ENCODE measurements at regions not wholly inside any gene's neighbourhood (a gene's known extent, or its start where the extent isn't known, plus 50 kb on each side); places are given as distances from the start of the nearest gene placed in this dataset.

DNA sequence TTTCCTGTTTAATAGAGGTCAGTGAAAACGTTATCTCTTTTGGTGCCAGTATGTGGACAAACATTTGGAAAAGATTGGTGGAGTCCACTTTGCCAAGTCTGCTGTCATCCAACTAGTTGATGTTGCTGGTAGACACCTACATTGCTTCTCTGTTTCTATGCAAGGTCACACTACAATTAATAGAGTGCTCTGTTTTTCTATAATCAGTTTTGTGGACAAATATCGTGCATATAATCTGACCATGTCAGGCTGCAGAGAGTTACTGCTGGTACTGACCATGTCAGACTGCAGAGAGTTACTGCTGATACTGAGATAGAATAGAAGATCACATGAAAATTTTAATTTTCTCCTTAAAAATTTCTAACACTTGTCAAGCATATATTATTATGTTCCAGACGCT is 603.3 kb downstream of the TSN start:
- TF ChIP-seq SIN3A (IDR thresholded peaks at IDR 0.05; ENCODE audit: borderline replicate concordance, insufficient read depth, low read length) (no peak), FOXP2 (optimal IDR thresholded peaks at IDR 0.05; ENCODE audit: borderline replicate concordance, extremely low read depth, extremely low read length, insufficient read depth) (no peak), TAF1 (IDR thresholded peaks at IDR 0.05; ENCODE audit: borderline replicate concordance, insufficient read depth, low read length) (no peak), POLR2AphosphoS5 (IDR thresholded peaks at IDR 0.05; ENCODE audit: low read depth, low read length) (no peak)
- TF ChIP-seq, protein P1, sequence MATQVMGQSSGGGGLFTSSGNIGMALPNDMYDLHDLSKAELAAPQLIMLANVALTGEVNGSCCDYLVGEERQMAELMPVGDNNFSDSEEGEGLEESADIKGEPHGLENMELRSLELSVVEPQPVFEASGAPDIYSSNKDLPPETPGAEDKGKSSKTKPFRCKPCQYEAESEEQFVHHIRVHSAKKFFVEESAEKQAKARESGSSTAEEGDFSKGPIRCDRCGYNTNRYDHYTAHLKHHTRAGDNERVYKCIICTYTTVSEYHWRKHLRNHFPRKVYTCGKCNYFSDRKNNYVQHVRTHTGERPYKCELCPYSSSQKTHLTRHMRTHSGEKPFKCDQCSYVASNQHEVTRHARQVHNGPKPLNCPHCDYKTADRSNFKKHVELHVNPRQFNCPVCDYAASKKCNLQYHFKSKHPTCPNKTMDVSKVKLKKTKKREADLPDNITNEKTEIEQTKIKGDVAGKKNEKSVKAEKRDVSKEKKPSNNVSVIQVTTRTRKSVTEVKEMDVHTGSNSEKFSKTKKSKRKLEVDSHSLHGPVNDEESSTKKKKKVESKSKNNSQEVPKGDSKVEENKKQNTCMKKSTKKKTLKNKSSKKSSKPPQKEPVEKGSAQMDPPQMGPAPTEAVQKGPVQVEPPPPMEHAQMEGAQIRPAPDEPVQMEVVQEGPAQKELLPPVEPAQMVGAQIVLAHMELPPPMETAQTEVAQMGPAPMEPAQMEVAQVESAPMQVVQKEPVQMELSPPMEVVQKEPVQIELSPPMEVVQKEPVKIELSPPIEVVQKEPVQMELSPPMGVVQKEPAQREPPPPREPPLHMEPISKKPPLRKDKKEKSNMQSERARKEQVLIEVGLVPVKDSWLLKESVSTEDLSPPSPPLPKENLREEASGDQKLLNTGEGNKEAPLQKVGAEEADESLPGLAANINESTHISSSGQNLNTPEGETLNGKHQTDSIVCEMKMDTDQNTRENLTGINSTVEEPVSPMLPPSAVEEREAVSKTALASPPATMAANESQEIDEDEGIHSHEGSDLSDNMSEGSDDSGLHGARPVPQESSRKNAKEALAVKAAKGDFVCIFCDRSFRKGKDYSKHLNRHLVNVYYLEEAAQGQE (IDR thresholded peaks at IDR 0.05; ENCODE audit: insufficient read depth in 1 of 2, low read depth in 2 of 2, low read length in 2 of 2) = no peak

DNA sequence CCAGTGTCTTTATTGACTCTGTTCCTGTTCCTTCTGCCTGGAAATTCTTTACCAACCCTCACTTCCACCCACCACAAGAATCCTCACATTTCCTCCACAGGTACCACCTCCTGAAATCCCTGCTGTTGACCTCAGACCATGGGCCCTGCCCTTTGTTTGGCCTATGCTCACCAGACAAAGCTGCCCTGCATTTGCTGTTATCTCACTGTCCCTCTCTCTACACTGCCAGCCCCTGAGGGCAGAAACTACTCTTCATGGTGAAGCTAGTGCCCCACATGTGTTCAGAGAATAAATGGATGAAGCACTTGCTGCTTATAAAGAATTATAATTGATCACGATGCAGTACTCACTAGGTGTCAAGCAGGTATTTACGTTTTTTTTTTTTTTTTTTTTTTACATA is 608.4 kb downstream of the TSN start:
- TF ChIP-seq TAF1 (IDR thresholded peaks at IDR 0.05; ENCODE audit: borderline replicate concordance, insufficient read depth, low read length) = no peak
- TF ChIP-seq FOXP2 (optimal IDR thresholded peaks at IDR 0.05; ENCODE audit: borderline replicate concordance, extremely low read depth, extremely low read length, insufficient read depth) = no peak
- no peak for TF ChIP-seq SIN3A (IDR thresholded peaks at IDR 0.05; ENCODE audit: borderline replicate concordance, insufficient read depth, low read length)
- TF ChIP-seq, protein P1 (IDR thresholded peaks at IDR 0.05; ENCODE audit: insufficient read depth in 1 of 2, low read depth in 2 of 2, low read length in 2 of 2) = no peak
- TF ChIP-seq POLR2AphosphoS5 (IDR thresholded peaks at IDR 0.05; ENCODE audit: low read depth, low read length) = no peak

DNA sequence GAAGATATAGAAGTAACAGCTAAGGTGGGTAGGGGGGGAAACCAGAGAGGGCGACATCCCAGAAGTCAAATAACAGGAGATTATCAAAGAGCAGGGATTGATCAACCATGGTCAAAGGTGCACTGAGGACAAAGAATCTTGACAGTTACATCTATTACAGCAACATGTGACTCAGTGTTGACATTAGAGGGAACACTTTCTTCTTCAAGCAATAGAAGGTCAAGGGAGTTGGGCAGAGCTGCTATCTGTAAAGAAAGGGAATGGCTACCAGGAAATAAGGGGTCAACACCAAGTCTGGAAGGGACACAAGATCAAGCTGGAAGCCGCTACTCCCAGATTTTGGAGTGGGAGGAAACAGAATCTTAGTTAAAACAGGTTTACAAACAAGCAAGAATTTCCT is 611.0 kb downstream of the TSN start:
- TF ChIP-seq TAF1 (IDR thresholded peaks at IDR 0.05; ENCODE audit: borderline replicate concordance, insufficient read depth, low read length) = no peak

DNA sequence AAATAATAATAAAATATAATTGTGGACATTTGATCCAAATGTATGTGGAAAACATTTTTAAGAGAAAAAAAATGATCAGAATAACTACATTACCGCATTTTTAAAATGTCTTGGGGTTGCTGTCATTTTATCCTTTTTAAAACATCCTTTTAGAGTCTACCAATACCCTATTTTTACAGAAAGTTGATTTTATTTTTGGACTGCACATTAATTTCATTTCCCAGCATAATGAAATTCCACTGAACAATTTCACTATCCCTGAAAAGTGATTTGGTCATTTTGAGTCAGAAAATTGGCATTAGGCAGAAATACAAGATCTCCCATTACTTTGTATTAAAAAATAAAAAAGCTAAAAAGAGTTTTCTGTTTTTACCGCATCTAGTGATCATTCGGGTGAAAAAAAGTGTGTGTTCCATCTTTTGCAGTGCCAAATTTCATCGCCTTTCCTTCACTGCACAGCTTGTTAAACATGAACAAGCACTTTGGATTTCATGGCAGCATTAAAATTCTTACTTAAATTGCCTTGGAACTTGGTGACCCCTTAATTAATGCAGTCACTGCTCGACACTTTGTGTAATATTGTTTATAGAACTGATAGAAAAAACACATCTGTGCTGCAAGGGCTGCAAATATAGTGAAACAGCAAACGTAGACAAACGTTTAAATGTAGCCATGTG is 611.7 kb downstream of the TSN start:
- TF ChIP-seq FOXP2 (optimal IDR thresholded peaks at IDR 0.05; ENCODE audit: borderline replicate concordance, extremely low read depth, extremely low read length, insufficient read depth) (no peak), TAF1 (IDR thresholded peaks at IDR 0.05; ENCODE audit: borderline replicate concordance, insufficient read depth, low read length) (no peak), SIN3A (IDR thresholded peaks at IDR 0.05; ENCODE audit: borderline replicate concordance, insufficient read depth, low read length) (no peak), POLR2AphosphoS5 (IDR thresholded peaks at IDR 0.05; ENCODE audit: low read depth, low read length) (no peak)
- TF ChIP-seq, protein P1 (IDR thresholded peaks at IDR 0.05; ENCODE audit: insufficient read depth in 1 of 2, low read depth in 2 of 2, low read length in 2 of 2) = no peak

DNA sequence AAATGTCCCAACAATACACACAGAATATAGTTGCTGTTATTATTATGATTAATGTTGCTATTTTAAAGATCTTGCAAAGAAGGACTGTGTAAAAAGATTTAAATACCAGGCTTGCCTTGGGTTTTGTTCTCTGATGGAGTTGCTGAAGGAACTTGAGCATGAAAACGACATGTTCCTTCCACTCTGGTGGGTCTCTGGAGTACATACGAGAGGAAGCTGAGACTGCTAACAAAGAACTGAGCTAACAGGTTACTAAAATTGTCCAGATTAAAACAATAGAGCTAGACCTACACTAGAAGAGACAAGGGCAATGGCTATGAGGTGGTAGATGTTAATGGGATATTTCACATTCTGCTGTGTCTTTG is 612.2 kb downstream of the TSN start:
- TF ChIP-seq, protein P1 (IDR thresholded peaks at IDR 0.05; ENCODE audit: insufficient read depth in 1 of 2, low read depth in 2 of 2, low read length in 2 of 2) = no peak
- TF ChIP-seq FOXP2 (optimal IDR thresholded peaks at IDR 0.05; ENCODE audit: borderline replicate concordance, extremely low read depth, extremely low read length, insufficient read depth) (no peak), SIN3A (IDR thresholded peaks at IDR 0.05; ENCODE audit: borderline replicate concordance, insufficient read depth, low read length) (no peak), TAF1 (IDR thresholded peaks at IDR 0.05; ENCODE audit: borderline replicate concordance, insufficient read depth, low read length) (no peak), POLR2AphosphoS5 (IDR thresholded peaks at IDR 0.05; ENCODE audit: low read depth, low read length) (no peak)

Data from PFSK-1 (cell line).